ENCODE measurements at regions not wholly inside any gene's neighbourhood (a gene's known extent, or its start where the extent isn't known, plus 50 kb on each side); places are given as distances from the start of the nearest gene placed in this dataset.

GRCh38 chr5:152293189-152293588 is 111.9 kb downstream of the NMUR2 start:
- TF ChIP-seq, protein P1, sequence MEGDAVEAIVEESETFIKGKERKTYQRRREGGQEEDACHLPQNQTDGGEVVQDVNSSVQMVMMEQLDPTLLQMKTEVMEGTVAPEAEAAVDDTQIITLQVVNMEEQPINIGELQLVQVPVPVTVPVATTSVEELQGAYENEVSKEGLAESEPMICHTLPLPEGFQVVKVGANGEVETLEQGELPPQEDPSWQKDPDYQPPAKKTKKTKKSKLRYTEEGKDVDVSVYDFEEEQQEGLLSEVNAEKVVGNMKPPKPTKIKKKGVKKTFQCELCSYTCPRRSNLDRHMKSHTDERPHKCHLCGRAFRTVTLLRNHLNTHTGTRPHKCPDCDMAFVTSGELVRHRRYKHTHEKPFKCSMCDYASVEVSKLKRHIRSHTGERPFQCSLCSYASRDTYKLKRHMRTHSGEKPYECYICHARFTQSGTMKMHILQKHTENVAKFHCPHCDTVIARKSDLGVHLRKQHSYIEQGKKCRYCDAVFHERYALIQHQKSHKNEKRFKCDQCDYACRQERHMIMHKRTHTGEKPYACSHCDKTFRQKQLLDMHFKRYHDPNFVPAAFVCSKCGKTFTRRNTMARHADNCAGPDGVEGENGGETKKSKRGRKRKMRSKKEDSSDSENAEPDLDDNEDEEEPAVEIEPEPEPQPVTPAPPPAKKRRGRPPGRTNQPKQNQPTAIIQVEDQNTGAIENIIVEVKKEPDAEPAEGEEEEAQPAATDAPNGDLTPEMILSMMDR (IDR thresholded peaks at IDR 0.05; ENCODE audit: borderline replicate concordance, insufficient read depth, low read depth, low read length): no peak

DNA sequence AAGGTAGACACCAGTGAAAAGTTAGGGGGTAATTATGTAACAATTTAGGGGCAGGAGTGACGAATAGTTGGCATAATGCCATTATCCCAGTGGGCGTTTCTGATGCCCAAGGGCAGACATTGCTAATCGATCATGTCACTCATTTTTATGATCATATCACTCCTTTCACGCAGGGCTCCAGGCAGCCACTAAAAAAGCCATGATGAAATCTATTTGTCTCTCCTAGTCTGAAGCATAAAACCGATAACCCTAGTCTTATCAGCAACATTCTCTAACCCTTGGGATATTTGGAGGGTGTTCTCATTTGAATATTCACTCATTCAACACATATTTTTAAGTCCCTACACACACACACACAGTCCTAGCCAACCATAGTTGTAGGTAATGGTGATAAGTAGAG is 114.9 kb downstream of the NMUR2 start:
- no peak overlapping the region for H3K4me3 ChIP-seq (ENCODE audit: low read depth, low read length)
- TF ChIP-seq, protein P1 (IDR thresholded peaks at IDR 0.05; ENCODE audit: borderline replicate concordance, insufficient read depth, low read depth, low read length): no peak

More at GRCh38 chr5:152293189-152293588, 111.9 kb downstream of the NMUR2 start:
- no peak overlapping the region for H3K4me3 ChIP-seq (ENCODE audit: low read depth, low read length)

- H3K4me3 ChIP-seq (ENCODE audit: low read depth, low read length): no peak overlapping the region
- TF ChIP-seq, protein P1 (IDR thresholded peaks at IDR 0.05; ENCODE audit: borderline replicate concordance, insufficient read depth, low read depth, low read length): no peak
These were observed 116.0 kb downstream of the NMUR2 start for GRCh38 chr5:152288917-152289595.

DNA sequence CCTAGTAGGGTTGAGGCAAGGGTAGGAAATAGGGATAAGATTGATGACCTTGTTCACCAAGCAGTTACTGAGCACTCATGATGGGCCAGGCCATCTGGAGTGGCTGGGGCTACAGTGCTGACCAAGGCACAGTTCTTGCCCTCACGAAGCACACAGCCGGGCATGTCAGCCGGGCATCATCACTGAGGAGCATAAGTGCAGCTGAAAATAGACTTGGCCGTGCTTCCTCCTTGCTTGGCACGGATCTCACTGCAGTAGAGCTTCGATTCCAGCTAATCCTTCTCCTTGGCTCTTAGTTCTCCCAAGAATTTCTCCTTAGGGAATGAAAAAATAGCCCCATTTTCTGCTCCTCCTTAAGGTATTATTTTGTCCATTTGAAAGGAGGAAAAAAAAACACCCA is 116.6 kb downstream of the NMUR2 start:
- no peak overlapping the region for H3K4me3 ChIP-seq (ENCODE audit: low read depth, low read length)
- TF ChIP-seq, protein P1 (IDR thresholded peaks at IDR 0.05; ENCODE audit: borderline replicate concordance, insufficient read depth, low read depth, low read length): no peak

DNA sequence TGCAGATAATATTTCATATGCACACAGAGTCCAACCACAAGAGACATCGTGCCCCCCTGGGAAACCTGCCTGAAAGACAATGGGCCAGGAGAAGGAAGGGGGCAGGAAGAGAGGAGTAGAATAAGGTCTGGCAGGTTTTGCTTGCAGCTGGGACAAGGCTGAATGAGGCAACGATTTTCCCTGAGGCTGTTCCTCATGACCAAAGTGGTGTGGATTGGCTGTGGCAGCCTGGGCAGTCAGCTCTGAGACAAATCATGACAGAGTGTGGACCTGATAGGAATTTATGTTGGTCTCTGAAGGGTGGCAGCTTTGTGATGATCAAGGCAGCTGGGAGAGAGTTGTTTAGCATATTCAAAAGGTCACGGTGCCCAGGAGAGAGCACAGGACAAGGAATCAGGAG is 119.3 kb downstream of the NMUR2 start:
- no peak overlapping the region for H3K4me3 ChIP-seq (ENCODE audit: low read depth, low read length)
- TF ChIP-seq, protein P1 (IDR thresholded peaks at IDR 0.05; ENCODE audit: borderline replicate concordance, insufficient read depth, low read depth, low read length): no peak

DNA sequence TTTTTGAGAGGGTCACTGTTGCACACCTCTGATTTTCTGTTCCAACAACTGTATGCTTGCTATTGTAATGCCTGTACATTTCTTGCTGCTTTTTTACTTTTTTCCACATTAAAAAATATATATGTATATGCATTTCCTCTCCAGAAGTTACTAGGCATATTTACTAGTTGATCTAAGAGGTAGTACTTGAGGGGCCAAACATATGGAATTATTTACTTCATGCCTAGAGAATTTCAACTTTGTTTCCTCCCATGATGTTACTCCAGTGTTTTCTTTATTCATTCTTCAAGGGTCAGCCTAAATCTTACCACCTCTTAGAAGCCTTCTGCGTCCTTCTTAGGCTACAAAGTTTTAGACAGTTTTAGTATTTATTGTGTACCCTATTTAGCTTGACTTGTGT is 122.7 kb downstream of the NMUR2 start:
- H3K4me3 ChIP-seq (ENCODE audit: low read depth, low read length): no peak overlapping the region
- TF ChIP-seq, protein P1 (IDR thresholded peaks at IDR 0.05; ENCODE audit: borderline replicate concordance, insufficient read depth, low read depth, low read length): no peak

DNA sequence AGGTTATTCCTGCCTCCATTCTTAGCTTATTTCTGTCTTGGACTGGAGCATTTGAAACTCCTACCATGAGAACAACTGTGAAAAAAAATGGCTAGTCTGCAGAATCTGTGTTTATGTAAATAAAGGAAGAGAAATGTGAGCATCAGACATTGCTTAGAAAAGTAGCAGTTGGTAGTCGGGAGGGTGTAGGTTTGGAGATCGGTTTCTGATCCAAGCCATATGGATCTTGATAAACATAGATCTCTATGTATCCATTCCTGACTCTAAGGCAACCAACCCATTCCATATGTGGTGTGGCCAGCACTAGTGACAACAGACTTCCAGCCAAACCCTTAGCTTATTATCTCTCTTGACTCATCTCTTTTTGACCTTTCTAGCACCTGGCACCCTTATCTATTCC is 127.1 kb downstream of the NMUR2 start:
- TF ChIP-seq, protein P1 (IDR thresholded peaks at IDR 0.05; ENCODE audit: borderline replicate concordance, insufficient read depth, low read depth, low read length): no peak
- no peak overlapping the region for H3K4me3 ChIP-seq (ENCODE audit: low read depth, low read length)
